ENCODE measurements at regions not wholly inside any gene's neighbourhood (a gene's known extent, or its start where the extent isn't known, plus 50 kb on each side); places are given as distances from the start of the nearest gene placed in this dataset.

- no peaks in the 10 kb centered on the region for H3K4me1 ChIP-seq
- H3K27ac ChIP-seq: no peak overlapping the region
- no peak for DNase-seq (ENCODE audit: low spot score in 2 of 2)
- TF ChIP-seq, protein P1, sequence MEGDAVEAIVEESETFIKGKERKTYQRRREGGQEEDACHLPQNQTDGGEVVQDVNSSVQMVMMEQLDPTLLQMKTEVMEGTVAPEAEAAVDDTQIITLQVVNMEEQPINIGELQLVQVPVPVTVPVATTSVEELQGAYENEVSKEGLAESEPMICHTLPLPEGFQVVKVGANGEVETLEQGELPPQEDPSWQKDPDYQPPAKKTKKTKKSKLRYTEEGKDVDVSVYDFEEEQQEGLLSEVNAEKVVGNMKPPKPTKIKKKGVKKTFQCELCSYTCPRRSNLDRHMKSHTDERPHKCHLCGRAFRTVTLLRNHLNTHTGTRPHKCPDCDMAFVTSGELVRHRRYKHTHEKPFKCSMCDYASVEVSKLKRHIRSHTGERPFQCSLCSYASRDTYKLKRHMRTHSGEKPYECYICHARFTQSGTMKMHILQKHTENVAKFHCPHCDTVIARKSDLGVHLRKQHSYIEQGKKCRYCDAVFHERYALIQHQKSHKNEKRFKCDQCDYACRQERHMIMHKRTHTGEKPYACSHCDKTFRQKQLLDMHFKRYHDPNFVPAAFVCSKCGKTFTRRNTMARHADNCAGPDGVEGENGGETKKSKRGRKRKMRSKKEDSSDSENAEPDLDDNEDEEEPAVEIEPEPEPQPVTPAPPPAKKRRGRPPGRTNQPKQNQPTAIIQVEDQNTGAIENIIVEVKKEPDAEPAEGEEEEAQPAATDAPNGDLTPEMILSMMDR (IDR thresholded peaks at IDR 0.05): no peak
- TF ChIP-seq POLR2A (IDR thresholded peaks at IDR 0.05): no peak
- H3K27me3 ChIP-seq: no peaks in the 10 kb centered on the region
- H3K36me3 ChIP-seq: no peaks in the 10 kb centered on the region
- 56% methylated on average over 4 of the region's 4 CpGs for WGBS
- H3K9me3 ChIP-seq: no peaks in the 10 kb centered on the region
- no peak overlapping the region for H3K4me3 ChIP-seq
Observed at GRCh38 chr5:135254183-135254582, 144.8 kb downstream of the MACROH2A1 start.

GRCh38 chr5:135253601-135254178 lies 145.3 kb downstream of the MACROH2A1 start:
- TF ChIP-seq POLR2AphosphoS5 (IDR thresholded peaks at IDR 0.05) (no peak), EP300 (IDR thresholded peaks at IDR 0.05) (no peak), POLR2A (IDR thresholded peaks at IDR 0.05) (no peak)
- TF ChIP-seq, protein P1 (IDR thresholded peaks at IDR 0.05): no peak

GRCh38 chr5:135251093-135251492 lies 147.9 kb downstream of the MACROH2A1 start:
- Histone ChIP-seq H3K36me3 (no peaks in the 10 kb centered on the region), H3K27ac (no peak overlapping the region), H3K27me3 (no peaks in the 10 kb centered on the region), H3K4me1 (peaks cover 13% of the 10 kb centered on the region), H3K4me3 (no peak overlapping the region), H3K9me3 (no peaks in the 10 kb centered on the region)
- TF ChIP-seq POLR2A (IDR thresholded peaks at IDR 0.05) (no peak), POLR2AphosphoS5 (IDR thresholded peaks at IDR 0.05) (no peak), EP300 (IDR thresholded peaks at IDR 0.05) (no peak)
- TF ChIP-seq, protein P1 (IDR thresholded peaks at IDR 0.05): no peak
- 93% methylated on average over 8 of the region's 8 CpGs for WGBS
- DNase-seq (ENCODE audit: low spot score in 2 of 2): no peak

More at GRCh38 chr5:135253601-135254178, 145.3 kb downstream of the MACROH2A1 start:
- Histone ChIP-seq H3K9me3 (no peaks in the 10 kb centered on the region), H3K4me3 (no peak overlapping the region), H3K27me3 (no peaks in the 10 kb centered on the region), H3K27ac (no peak overlapping the region), H3K36me3 (no peaks in the 10 kb centered on the region), H3K4me1 (no peaks in the 10 kb centered on the region)
- 74% methylated on average over 8 of the region's 8 CpGs for WGBS
- DNase-seq (ENCODE audit: low spot score in 2 of 2): no peak

GRCh38 chr5:135250671-135251070 lies 148.4 kb downstream of the MACROH2A1 start:
- peaks cover 17% of the 10 kb centered on the region for H3K4me1 ChIP-seq
- no peak overlapping the region for H3K27ac ChIP-seq
- H3K9me3 ChIP-seq: no peaks in the 10 kb centered on the region
- DNase-seq (ENCODE audit: low spot score in 2 of 2): no peak
- TF ChIP-seq POLR2AphosphoS5 (IDR thresholded peaks at IDR 0.05) (no peak), POLR2A (IDR thresholded peaks at IDR 0.05) (no peak), EP300 (IDR thresholded peaks at IDR 0.05) (no peak)
- TF ChIP-seq, protein P1 (IDR thresholded peaks at IDR 0.05): no peak
- no peaks in the 10 kb centered on the region for H3K36me3 ChIP-seq
- H3K4me3 ChIP-seq: no peak overlapping the region
- no peaks in the 10 kb centered on the region for H3K27me3 ChIP-seq
- WGBS: 94% methylated on average over 4 of the region's 4 CpGs

- Histone ChIP-seq H3K9me3 (no peaks in the 10 kb centered on the region), H3K27ac (no peak overlapping the region), H3K36me3 (no peaks in the 10 kb centered on the region), H3K4me1 (peaks cover 23% of the 10 kb centered on the region), H3K4me3 (no peak overlapping the region), H3K27me3 (no peaks in the 10 kb centered on the region)
- 93% methylated on average over 4 of the region's 5 CpGs for WGBS
- DNase-seq (ENCODE audit: low spot score in 2 of 2): peak in 1 of 2 donors; percentile 16
- TF ChIP-seq, protein P1 (IDR thresholded peaks at IDR 0.05): no peak
- TF ChIP-seq POLR2A (IDR thresholded peaks at IDR 0.05): no peak
- TF ChIP-seq EP300 (IDR thresholded peaks at IDR 0.05): no peak
- no peak for TF ChIP-seq POLR2AphosphoS5 (IDR thresholded peaks at IDR 0.05)
Observed at GRCh38 chr5:135249658-135250057, 149.4 kb downstream of the MACROH2A1 start.
